Erythroblast (primary cell): ENCODE measurements at regions not wholly inside any gene's neighbourhood (a gene's known extent, or its start where the extent isn't known, plus 50 kb on each side); places are given as distances from the start of the nearest gene placed in this dataset.

Experiments used
- DNase-seq, 2 experiments: peaks; one replicate each; lab custom pipeline; 2025; lab: John Stamatoyannopoulos, UW
- GATA1 ChIP-seq: IDR thresholded peaks from 2 replicates; pipeline ENCODE4 v1.6.1; 2011; ENCODE audit warnings: low read depth, mild to moderate bottlenecking, control low read depth, low read length, moderate library complexity
- POLR2A ChIP-seq: IDR thresholded peaks from 2 replicates; pipeline ENCODE4 v1.6.1; 2011; ENCODE audit warnings: mild to moderate bottlenecking, low read length

- no peak for TF ChIP-seq GATA1
- TF ChIP-seq POLR2A, result no peak
- no peak for DNase-seq
These were observed 52.8 kb upstream of the DHX15 start for GRCh38 chr4:24637173-24637572.

- no peak for DNase-seq
- TF ChIP-seq GATA1 (no peak), POLR2A (no peak)
These were observed 54.1 kb upstream of the DHX15 start for GRCh38 chr4:24638396-24638875.

DNA sequence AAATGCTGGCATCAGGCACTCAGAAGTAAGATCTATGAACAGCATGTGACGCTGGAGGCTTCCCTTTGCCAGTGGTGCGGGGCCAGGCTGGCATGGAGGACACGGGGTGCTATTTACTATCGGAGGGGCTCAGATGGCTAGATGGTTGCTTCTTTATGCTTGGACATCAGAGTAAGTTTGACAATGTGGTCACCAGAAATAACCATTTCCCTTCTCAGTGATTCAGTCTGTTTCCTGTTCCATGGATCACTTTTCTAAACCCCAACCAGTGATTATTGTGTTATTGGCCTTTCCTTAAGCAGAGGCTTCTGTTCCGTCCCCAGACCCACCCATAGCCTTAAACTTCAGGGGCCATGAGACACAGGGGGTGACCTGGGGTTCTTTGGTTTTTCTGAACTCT lies 55.4 kb upstream of the DHX15 start:
- no peak for DNase-seq
- TF ChIP-seq POLR2A, result no peak
- TF ChIP-seq GATA1, result no peak

- no peak for DNase-seq
- TF ChIP-seq GATA1 (no peak), POLR2A (no peak)
These were observed 56.0 kb upstream of the DHX15 start for GRCh38 chr4:24640366-24640765.

- TF ChIP-seq GATA1 (no peak), POLR2A (no peak)
- DNase-seq, result no peak
These were observed 58.7 kb upstream of the DHX15 start for GRCh38 chr4:24642981-24643547.

GRCh38 chr4:24643774-24644520 lies 59.6 kb upstream of the DHX15 start:
- TF ChIP-seq GATA1, result no peak
- no peak for TF ChIP-seq POLR2A
- DNase-seq, result no peak

GRCh38 chr4:24644983-24645764 lies 60.8 kb upstream of the DHX15 start:
- no peak for TF ChIP-seq POLR2A
- no peak for TF ChIP-seq GATA1
- no peak for DNase-seq

DNA sequence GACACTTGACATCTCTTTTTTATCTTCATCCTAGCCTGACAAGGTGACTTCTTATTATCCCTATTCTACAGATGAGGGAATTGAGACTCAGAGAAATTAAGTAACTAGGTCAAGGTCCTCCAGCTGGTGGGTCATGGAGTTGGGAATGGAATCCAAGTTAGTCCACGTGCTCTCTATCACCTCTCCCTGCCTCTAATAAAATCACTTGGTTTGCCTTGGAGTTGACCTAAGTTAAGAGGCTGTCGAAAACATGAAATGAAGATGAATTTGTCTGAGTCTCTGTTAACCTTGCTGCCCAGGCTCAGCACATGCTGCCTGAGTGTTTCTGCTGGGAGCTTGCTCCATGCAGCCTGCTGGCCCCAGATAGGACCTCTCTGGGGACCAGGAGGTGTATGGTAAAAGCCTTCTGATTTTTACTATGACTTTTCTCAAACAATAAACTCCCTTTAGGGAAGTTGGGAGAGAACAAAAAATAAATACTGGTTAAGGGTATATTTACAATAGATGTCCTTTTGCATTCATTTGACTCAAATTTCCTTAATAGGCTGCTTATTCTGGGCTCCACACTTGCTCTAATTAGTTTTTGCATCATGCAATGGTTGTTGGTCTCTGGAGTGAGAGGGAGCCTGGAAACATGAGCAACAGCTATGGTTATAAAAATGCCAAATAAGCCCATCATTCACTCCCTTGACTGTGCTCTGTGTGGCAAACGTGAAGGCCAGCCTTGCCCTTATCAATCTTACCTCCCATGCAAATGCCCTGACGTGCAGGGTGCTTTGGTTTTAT lies 61.6 kb upstream of the DHX15 start:
- no peak for DNase-seq
- TF ChIP-seq POLR2A (no peak), GATA1 (no peak)

DNA sequence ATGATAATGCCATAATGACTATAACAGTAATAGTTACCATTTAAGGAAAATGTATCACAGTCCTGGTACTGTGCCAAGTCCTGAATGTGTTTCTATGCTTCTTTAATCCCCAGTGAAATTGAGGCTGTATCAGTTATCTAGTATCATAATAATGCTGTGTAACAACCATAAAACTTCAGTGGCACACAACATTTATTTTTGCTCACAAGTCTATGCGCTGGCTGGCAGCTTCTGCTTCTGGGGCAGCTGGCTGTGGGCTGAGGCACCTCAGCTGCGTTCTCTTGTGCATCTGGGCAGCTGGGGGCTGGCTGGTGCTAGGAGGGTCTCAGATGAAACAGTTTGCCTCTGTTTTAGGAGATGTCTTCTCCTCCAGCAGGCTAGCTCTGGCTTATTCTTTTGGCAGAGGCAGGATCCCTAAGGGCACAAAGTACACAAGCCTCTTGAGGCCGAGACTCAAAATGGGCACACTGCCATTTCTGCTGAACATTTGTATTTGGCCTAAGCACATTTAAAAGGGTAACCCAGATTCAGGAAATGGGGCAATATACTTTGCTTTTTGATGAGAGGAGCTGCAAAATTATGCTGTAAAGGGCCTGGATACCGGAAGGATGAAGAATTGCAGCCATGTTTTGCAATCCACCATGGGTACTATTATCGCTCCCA lies 62.6 kb upstream of the DHX15 start:
- no peak for TF ChIP-seq POLR2A
- DNase-seq, result no peak

DNA sequence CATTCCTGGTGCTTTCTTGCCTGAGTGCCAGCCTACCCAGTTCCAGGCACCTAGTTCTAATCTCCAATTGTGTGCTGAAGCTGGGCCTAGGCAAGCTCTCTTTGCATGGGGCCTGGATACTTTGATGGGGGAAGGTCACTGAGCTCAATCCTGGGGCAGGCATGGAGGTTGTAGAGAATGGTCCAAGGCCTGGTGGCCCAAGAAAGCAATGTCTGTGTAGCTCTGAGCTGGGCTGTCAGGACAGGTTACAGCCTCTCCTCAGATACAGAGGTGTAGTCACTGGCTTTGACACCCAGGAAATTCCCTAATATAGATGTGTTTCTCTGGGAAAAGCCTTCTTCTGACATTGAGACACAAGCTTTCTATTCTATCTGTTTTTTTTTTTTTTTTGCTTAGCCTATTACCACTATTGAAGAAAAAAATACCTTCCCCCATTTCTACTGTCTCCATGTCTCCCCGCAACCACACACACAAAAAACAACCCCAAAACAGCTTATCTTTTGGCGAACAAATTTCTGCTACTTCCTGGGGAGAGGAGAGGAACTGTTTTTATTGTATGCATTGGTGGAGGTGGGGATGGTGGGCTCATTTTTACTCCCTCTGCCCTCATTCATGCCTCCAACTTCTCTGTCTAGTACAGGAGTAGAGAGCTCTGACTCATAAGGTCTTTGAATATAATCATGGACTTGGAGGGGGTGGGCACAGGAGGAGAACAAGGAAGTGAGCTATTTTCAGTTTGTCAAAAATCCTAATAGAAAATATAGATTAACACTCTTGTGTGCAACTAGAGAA lies 66.7 kb upstream of the DHX15 start:
- no peak for DNase-seq
- no peak for TF ChIP-seq GATA1
- no peak for TF ChIP-seq POLR2A

GRCh38 chr4:24655326-24655725 lies 71.0 kb upstream of the DHX15 start:
- TF ChIP-seq GATA1, result no peak
- no peak for TF ChIP-seq POLR2A
- no peak for DNase-seq

GRCh38 chr4:24655971-24656370 lies 71.6 kb upstream of the DHX15 start:
- no peak for DNase-seq
- TF ChIP-seq POLR2A (no peak), GATA1 (no peak)
